Endothelial cell (in vitro differentiated cells): ENCODE measurements at regions not wholly inside any gene's neighbourhood (a gene's known extent, or its start where the extent isn't known, plus 50 kb on each side); places are given as distances from the start of the nearest gene placed in this dataset.

Source experiments
- DNase-seq: peaks from one replicate; pipeline ENCODE4 v3.0.0; 2021; ENCODE audit warnings: low spot score
- H3K27ac Mint-ChIP-seq: one replicate; pipeline ENCODE4 v1.8.0; 2021; ENCODE audit warnings: mixed read lengths, inconsistent platforms; ENCODE audit not compliant: unreplicated experiment
- H3K27me3 Mint-ChIP-seq: one replicate; pipeline ENCODE4 v1.8.0; 2021; ENCODE audit warnings: mild to moderate bottlenecking, moderate library complexity, mixed read lengths, inconsistent platforms; ENCODE audit not compliant: unreplicated experiment
- H3K36me3 Mint-ChIP-seq: one replicate; pipeline ENCODE4 v1.8.0; 2021; ENCODE audit warnings: mild to moderate bottlenecking, low read depth, mixed read lengths, inconsistent platforms; ENCODE audit not compliant: unreplicated experiment
- H3K4me1 Mint-ChIP-seq: one replicate; pipeline ENCODE4 v1.8.0; 2021; ENCODE audit warnings: mild to moderate bottlenecking, mixed read lengths, inconsistent platforms; ENCODE audit not compliant: unreplicated experiment
- H3K4me3 Mint-ChIP-seq: one replicate; pipeline ENCODE4 v1.8.0; 2021; ENCODE audit warnings: mild to moderate bottlenecking, mixed read lengths, inconsistent platforms; ENCODE audit not compliant: unreplicated experiment
- H3K9me3 Mint-ChIP-seq: one replicate; pipeline ENCODE4 v1.8.0; 2021; ENCODE audit warnings: mixed read lengths, inconsistent platforms; ENCODE audit not compliant: unreplicated experiment
- TF ChIP-seq, protein P1 (sequence below): fragments of 200-600 bp; sonication (generic); IDR thresholded peaks from one replicate; pipeline ENCODE4 v1.5.0; 2021; ENCODE audit warnings: antibody characterized with exemption; ENCODE audit not compliant: unreplicated experiment

DNA sequence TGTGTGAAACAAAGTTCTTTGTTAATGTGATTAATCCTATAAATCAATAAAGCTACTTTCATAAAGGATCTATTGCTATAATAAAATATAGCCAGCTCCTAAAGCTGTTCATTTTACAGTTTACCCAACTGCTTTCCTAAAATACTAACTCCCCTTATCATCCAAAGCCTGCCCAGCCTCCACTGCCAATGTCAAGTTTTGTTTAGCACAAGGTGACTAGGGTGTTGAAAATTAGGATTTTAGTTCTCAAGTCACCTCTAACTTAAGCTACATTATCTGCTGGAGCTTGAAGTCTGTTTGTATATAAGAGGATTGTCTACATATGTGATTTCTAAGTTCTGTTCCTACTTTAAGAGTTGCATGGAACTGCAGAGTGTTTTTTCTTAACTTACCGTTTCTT, 86.3 kb downstream of the CCER1 start:
- H3K27ac Mint-ChIP-seq, result no peak overlapping the region
- TF ChIP-seq, protein P1, sequence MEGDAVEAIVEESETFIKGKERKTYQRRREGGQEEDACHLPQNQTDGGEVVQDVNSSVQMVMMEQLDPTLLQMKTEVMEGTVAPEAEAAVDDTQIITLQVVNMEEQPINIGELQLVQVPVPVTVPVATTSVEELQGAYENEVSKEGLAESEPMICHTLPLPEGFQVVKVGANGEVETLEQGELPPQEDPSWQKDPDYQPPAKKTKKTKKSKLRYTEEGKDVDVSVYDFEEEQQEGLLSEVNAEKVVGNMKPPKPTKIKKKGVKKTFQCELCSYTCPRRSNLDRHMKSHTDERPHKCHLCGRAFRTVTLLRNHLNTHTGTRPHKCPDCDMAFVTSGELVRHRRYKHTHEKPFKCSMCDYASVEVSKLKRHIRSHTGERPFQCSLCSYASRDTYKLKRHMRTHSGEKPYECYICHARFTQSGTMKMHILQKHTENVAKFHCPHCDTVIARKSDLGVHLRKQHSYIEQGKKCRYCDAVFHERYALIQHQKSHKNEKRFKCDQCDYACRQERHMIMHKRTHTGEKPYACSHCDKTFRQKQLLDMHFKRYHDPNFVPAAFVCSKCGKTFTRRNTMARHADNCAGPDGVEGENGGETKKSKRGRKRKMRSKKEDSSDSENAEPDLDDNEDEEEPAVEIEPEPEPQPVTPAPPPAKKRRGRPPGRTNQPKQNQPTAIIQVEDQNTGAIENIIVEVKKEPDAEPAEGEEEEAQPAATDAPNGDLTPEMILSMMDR, result no peak
- H3K9me3 Mint-ChIP-seq, result no peaks in the 10 kb centered on the region
- DNase-seq, result no peak
- H3K36me3 Mint-ChIP-seq, result no peaks in the 10 kb centered on the region
- H3K4me1 Mint-ChIP-seq, result no peaks in the 10 kb centered on the region
- H3K27me3 Mint-ChIP-seq, result peaks cover 1% of the 10 kb centered on the region
- no peak overlapping the region for H3K4me3 Mint-ChIP-seq

DNA sequence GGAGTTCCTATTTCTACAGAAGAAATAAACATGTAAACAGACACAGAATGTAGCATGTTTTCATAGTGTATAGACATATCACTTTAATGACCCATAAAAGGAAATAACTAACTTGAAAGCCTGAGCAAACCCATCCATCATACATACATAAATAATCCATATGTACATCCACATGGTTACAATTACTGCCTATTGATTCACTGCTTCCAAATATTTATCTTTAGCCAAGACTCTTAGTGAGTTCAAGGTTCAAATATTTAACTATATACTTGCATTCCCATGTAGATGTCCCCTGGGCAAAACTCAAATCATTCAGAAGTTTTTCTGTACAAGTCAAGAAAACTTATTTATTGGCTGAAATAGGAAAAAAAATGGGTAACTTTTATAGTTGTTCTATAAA, 95.4 kb downstream of the CCER1 start:
- DNase-seq, result no peak
- H3K36me3 Mint-ChIP-seq, result no peaks in the 10 kb centered on the region

DNA sequence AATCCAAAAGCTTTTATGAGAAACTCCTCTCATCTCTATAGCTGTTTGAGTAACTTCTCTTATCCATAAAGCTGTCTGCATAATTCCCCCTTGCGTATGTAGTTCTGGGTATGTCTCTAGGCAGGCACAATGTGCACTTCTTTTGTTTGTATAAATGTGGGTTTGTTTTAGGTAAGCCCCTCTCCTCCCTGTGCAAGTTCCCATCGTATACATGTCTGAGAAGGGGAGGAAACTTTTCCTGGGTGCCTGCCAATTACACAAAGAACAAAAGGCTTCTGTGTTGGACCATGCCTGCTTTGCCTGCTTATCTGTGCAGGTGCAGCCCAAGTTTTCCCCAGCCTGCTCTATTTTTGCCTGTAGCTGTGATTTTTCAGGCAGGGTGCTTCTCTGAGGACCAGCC, 96.7 kb downstream of the CCER1 start:
- Mint-ChIP-seq H3K27ac (no peak overlapping the region), H3K27me3 (no peaks in the 10 kb centered on the region), H3K4me1 (no peaks in the 10 kb centered on the region), H3K36me3 (no peaks in the 10 kb centered on the region), H3K4me3 (no peak overlapping the region), H3K9me3 (no peaks in the 10 kb centered on the region)
- TF ChIP-seq, protein P1, result no peak
- DNase-seq, result no peak

More for the DNA sequence above, 95.4 kb downstream of the CCER1 start:
- H3K4me3 Mint-ChIP-seq, result no peak overlapping the region
- H3K4me1 Mint-ChIP-seq, result no peaks in the 10 kb centered on the region
- TF ChIP-seq, protein P1, result no peak
- H3K27ac Mint-ChIP-seq, result no peak overlapping the region
- no peaks in the 10 kb centered on the region for H3K27me3 Mint-ChIP-seq
- no peaks in the 10 kb centered on the region for H3K9me3 Mint-ChIP-seq

DNA sequence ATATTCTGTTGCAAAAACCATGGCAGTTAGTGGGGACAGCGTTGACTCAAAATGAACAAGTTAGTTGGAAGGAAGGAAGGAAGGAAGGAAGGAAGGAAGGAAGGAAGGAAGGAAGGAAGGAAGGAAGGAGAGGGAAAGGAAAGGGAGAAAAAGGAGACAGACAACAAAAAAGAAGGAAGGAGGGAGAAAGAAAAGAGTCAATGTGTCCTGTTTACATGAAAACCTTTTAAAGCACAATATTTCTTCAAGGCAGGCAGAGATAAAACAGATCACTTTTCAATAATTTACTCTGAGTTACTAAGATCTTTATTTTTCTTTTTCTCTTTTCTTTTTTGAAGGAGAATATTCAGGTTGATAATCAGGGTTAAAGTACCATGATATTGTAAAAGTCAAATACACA, 99.4 kb downstream of the CCER1 start:
- Mint-ChIP-seq H3K27me3 (peaks cover 3% of the 10 kb centered on the region), H3K27ac (no peak overlapping the region), H3K4me3 (no peak overlapping the region), H3K9me3 (no peaks in the 10 kb centered on the region), H3K4me1 (no peaks in the 10 kb centered on the region), H3K36me3 (no peaks in the 10 kb centered on the region)
- DNase-seq, result no peak
- TF ChIP-seq, protein P1, result no peak

DNA sequence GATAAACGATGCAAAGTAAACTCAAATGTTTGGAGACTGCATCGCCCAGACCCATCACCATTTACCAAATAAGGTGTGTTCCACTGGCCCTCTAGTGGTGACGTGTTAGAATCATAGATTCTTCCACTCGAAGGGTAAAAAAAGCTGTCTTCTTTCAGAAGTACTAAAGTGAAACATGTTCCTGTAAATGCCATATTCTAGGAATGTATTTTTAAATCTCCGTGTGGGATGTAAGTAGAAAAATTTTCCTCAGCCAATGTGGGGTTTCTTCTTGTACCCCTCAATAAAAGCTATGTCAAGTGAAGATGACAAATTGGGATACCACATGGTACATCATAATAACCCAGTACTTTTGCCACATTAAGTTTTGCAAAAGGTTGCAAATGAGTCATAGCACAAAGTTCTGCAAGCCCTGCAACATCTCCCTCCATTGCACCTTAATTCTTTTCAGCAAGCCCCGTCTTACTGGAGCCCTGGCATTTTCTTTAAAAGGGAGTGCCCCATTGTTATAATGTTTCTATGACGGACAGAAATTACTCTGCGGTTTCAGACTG, 100.8 kb downstream of the CCER1 start:
- TF ChIP-seq, protein P1, result peak; percentile 86
- Mint-ChIP-seq H3K27me3 (peaks cover 3% of the 10 kb centered on the region), H3K9me3 (no peaks in the 10 kb centered on the region), H3K27ac (no peak overlapping the region), H3K4me3 (no peak overlapping the region), H3K4me1 (no peaks in the 10 kb centered on the region), H3K36me3 (no peaks in the 10 kb centered on the region)
- DNase-seq, result peak; percentile 21
